OCI-LY3 (cell line): ENCODE measurements at regions not wholly inside any gene's neighbourhood (a gene's known extent, or its start where the extent isn't known, plus 50 kb on each side); places are given as distances from the start of the nearest gene placed in this dataset.

Source experiments
- H2AFZ ChIP-seq: fragments of 200-600, 300-600 bp; shearing (Covaris generic); 2 replicates; pipeline ENCODE4 v1.6.0; 2014; ENCODE audit warnings: antibody characterized with exemption, low read depth, low read length
- H3K27ac ChIP-seq: fragments of 200-600, 300-600 bp; sonication (generic); 2 replicates; pipeline ENCODE4 v1.5.1; 2014; ENCODE audit warnings: mild to moderate bottlenecking, low read length, moderate library complexity, mixed read lengths
- H3K27me3 ChIP-seq: fragments of 200-600, 300-600 bp; sonication (generic); 2 replicates; pipeline ENCODE4 v1.6.1; 2014; ENCODE audit warnings: low read depth, low read length, mixed read lengths
- H3K36me3 ChIP-seq: fragments of 200-600, 300-600 bp; sonication (generic); replicated peaks from 2 replicates; pipeline ENCODE3; 2014; ENCODE audit warnings: low read depth, low read length, mixed read lengths
- H3K4me1 ChIP-seq: fragments of 300-600, 200-600 bp; sonication (generic); 2 replicates; pipeline ENCODE4 v1.6.1; 2014; ENCODE audit warnings: low read length, mixed read lengths
- H3K4me2 ChIP-seq: fragments of 200-600, 300-600 bp; sonication (generic); 2 replicates; pipeline ENCODE4 v1.6.1; 2014; ENCODE audit warnings: low read length, mixed read lengths
- H3K4me3 ChIP-seq: fragments of 300-600, 200-600 bp; sonication (generic); 2 replicates; pipeline ENCODE4 v1.5.1; 2014; ENCODE audit warnings: antibody characterized with exemption, mild to moderate bottlenecking, low read length, moderate library complexity
- H3K79me2 ChIP-seq: fragments of 300-600, 200-600 bp; shearing (Covaris generic); 2 replicates; pipeline ENCODE4 v1.6.1; 2014; ENCODE audit warnings: mild to moderate bottlenecking, low read length, mixed read lengths
- H3K9ac ChIP-seq: fragments of 300-600, 200-600 bp; shearing (Covaris generic); 2 replicates; pipeline ENCODE4 v1.6.0; 2014; ENCODE audit warnings: mild to moderate bottlenecking, low read length, moderate library complexity
- H3K9me3 ChIP-seq: fragments of 200-600, 300-600 bp; shearing (Covaris generic); 2 replicates; pipeline ENCODE4 v1.6.1; 2014; ENCODE audit warnings: low read length, mixed read lengths; ENCODE audit not compliant: insufficient read depth
- H4K20me1 ChIP-seq: fragments of 200-600, 300-600 bp; sonication (generic); 2 replicates; pipeline ENCODE4 v1.6.1; 2016; ENCODE audit warnings: low read length, mixed read lengths; ENCODE audit not compliant: insufficient read depth
- EZH2phosphoT487 ChIP-seq: fragments of 200-600 bp; shearing (Covaris generic); IDR thresholded peaks from 2 replicates; pipeline ENCODE4 v1.6.1; 2018; ENCODE audit warnings: antibody characterized with exemption, mixed run types, low read depth
- TF ChIP-seq, protein P1 (sequence below): fragments of 200-600, 300-600 bp; sonication (generic); IDR thresholded peaks from 2 replicates; pipeline ENCODE4 v1.5.1; 2014; ENCODE audit warnings: antibody characterized with exemption, low read length, low read depth

DNA sequence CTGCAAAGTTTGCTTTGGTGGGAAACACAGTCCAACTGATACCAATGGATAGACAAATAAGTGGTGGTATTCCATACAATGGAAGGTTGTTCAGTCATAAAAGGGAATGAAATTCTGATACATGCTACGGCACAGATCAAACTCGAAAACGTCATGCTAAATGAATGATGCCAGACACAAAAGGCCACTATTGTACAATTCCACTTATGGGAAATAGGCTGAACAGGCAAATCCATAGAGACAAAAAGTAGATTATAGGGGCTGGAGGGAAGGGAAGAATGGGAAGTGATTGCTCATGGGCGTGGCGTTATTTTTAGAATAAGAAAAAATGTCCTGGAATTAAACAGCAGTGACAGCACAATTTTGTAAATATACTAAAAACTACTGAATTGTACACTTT, 66.0 kb upstream of the FOXK1 start:
- no peaks in the 10 kb centered on the region for H3K27me3 ChIP-seq
- no peaks in the 10 kb centered on the region for H4K20me1 ChIP-seq
- H3K4me3 ChIP-seq = no peak overlapping the region
- no peak overlapping the region for H2AFZ ChIP-seq
- no peaks in the 10 kb centered on the region for H3K9me3 ChIP-seq
- no peak for TF ChIP-seq EZH2phosphoT487
- TF ChIP-seq, protein P1, sequence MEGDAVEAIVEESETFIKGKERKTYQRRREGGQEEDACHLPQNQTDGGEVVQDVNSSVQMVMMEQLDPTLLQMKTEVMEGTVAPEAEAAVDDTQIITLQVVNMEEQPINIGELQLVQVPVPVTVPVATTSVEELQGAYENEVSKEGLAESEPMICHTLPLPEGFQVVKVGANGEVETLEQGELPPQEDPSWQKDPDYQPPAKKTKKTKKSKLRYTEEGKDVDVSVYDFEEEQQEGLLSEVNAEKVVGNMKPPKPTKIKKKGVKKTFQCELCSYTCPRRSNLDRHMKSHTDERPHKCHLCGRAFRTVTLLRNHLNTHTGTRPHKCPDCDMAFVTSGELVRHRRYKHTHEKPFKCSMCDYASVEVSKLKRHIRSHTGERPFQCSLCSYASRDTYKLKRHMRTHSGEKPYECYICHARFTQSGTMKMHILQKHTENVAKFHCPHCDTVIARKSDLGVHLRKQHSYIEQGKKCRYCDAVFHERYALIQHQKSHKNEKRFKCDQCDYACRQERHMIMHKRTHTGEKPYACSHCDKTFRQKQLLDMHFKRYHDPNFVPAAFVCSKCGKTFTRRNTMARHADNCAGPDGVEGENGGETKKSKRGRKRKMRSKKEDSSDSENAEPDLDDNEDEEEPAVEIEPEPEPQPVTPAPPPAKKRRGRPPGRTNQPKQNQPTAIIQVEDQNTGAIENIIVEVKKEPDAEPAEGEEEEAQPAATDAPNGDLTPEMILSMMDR = no peak
- H3K79me2 ChIP-seq = no peaks in the 10 kb centered on the region
- no peak overlapping the region for H3K4me2 ChIP-seq
- no peaks in the 10 kb centered on the region for H3K4me1 ChIP-seq
- H3K27ac ChIP-seq = no peak overlapping the region
- H3K9ac ChIP-seq = no peak overlapping the region
- no peaks in the 10 kb centered on the region for H3K36me3 ChIP-seq

DNA sequence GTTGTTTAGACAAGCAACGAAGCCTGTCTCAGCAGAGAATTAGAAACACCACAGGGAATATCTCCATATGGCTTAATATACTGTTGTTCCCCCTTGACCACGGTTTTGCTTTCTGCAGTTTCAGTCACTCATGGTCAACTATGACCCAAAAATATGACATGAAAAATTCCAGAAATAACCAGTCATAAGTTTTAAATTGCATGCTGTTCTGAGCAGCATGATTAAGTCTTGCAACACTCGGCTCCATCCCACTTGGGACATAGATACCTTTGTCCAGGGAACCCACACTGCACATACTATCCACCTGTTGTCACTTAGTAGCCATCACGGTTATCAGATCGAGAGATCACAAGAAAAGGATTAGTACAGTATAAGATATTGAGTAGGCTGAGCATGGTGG, 60.7 kb upstream of the FOXK1 start:
- Histone ChIP-seq H2AFZ (no peak overlapping the region), H3K79me2 (no peaks in the 10 kb centered on the region), H3K4me2 (no peak overlapping the region), H3K4me3 (no peak overlapping the region), H4K20me1 (no peaks in the 10 kb centered on the region), H3K4me1 (no peaks in the 10 kb centered on the region), H3K9me3 (no peaks in the 10 kb centered on the region), H3K27ac (no peak overlapping the region), H3K27me3 (no peaks in the 10 kb centered on the region), H3K36me3 (no peaks in the 10 kb centered on the region), H3K9ac (no peak overlapping the region)
- TF ChIP-seq, protein P1 = no peak
- no peak for TF ChIP-seq EZH2phosphoT487

DNA sequence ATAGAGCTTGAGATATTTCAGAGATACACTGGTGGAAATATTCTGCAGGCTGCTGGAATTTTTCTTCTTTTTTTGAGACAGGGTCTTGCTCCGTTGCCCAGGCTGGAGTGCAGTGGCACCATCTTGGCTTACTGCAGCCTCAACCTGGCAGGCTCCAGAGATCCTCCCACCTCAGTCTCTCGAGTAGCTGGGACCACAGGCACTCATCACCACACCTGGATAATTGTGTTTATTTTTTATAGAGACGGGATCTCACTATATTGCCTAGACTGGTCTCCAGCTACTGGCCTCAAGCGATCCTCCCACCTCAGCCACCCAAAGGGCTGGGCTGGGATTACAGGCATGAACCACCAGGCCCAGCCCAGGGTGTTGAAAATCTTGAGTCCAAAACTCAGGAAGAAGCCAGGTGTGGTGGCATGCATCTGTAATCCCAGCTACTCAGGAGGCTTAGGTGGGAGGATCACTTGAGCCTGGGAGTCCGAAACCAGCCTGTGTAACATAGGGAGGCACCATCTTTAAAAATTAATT, 55.7 kb upstream of the FOXK1 start:
- no peak overlapping the region for H3K9ac ChIP-seq
- H3K27ac ChIP-seq = no peak overlapping the region
- no peak overlapping the region for H2AFZ ChIP-seq
- no peak overlapping the region for H3K4me3 ChIP-seq
- H3K4me1 ChIP-seq = no peaks in the 10 kb centered on the region
- H3K27me3 ChIP-seq = no peaks in the 10 kb centered on the region
- H3K79me2 ChIP-seq = no peaks in the 10 kb centered on the region
- no peaks in the 10 kb centered on the region for H3K36me3 ChIP-seq
- H3K4me2 ChIP-seq = no peak overlapping the region
- no peaks in the 10 kb centered on the region for H3K9me3 ChIP-seq
- no peaks in the 10 kb centered on the region for H4K20me1 ChIP-seq
- no peak for TF ChIP-seq EZH2phosphoT487
- TF ChIP-seq, protein P1 = no peak

DNA sequence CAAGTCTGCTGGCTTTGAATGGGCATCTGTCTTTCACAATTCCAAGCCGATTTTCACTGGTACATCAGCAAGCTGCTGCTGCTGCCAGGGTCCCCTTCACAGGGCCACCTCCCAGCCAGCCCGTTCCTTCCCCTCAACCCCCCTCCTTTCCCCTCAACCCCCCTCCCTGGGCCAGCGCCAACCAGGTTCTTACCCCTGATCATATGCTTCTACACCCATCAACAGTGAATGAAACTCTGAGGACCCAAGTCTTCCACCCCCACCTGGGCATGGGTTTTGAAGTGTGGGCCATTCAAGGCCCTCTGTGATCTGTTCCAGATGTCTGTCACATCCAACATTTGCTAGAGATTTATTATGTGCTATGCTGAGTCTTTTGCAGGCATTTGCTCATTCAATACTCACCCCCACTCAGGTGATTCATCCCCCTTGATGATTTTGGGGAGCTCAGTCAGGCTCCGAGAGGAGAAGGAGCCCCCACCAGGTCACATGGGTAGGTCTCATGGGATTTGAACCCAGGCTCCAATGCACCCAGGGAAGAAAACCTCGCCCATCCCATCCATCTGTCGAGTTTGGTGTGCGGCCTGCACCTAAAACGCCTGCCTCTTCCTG, 52.7 kb upstream of the FOXK1 start:
- Histone ChIP-seq H3K27ac (no peak overlapping the region), H3K4me1 (no peaks in the 10 kb centered on the region)

More for the DNA sequence above, 52.7 kb upstream of the FOXK1 start:
- Histone ChIP-seq H3K79me2 (no peaks in the 10 kb centered on the region), H3K4me2 (no peak overlapping the region), H4K20me1 (no peaks in the 10 kb centered on the region), H3K36me3 (no peaks in the 10 kb centered on the region), H2AFZ (no peak overlapping the region), H3K9ac (no peak overlapping the region), H3K27me3 (no peaks in the 10 kb centered on the region), H3K4me3 (no peak overlapping the region), H3K9me3 (no peaks in the 10 kb centered on the region)
- TF ChIP-seq EZH2phosphoT487 = no peak
- TF ChIP-seq, protein P1 = no peak
